ENCODE measurements at regions not wholly inside any gene's neighbourhood (a gene's known extent, or its start where the extent isn't known, plus 50 kb on each side); places are given as distances from the start of the nearest gene placed in this dataset.

DNA sequence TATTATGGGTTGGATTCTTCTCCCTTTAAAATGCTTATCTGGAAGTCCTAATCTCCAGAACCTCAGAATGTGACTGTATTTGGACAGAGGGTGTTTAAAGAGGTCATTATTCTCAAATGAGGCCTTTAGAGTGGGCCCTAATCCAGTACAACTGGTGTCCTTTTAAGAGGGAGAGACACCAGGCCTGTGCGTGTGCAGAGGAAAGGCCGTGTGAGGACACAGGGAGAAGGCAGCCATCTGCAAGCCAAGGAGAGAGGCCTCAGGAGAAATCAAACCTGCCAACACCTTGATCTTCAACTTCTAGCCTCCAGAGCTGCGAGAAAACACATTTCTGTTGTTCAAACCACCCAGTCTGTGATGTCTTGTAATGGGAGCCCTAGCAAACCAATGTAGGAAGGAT lies 235.4 kb upstream of the MYO3A start:
- no peak for TF ChIP-seq POLR2A (IDR thresholded peaks at IDR 0.05; ENCODE audit: low read depth, low read length)
- TF ChIP-seq POLR2AphosphoS5 (IDR thresholded peaks at IDR 0.05; ENCODE audit: low read depth, low read length), result no peak
- no peak for TF ChIP-seq TAF1 (IDR thresholded peaks at IDR 0.05; ENCODE audit: borderline replicate concordance, low read depth, low read length)
